OCI-LY1 (cell line): ENCODE measurements at regions not wholly inside any gene's neighbourhood (a gene's known extent, or its start where the extent isn't known, plus 50 kb on each side); places are given as distances from the start of the nearest gene placed in this dataset.

Source experiments
- CTCF ChIP-seq: fragments of 200-600 bp; sonication (generic), shearing (Covaris generic); IDR thresholded peaks from 2 replicates; pipeline ENCODE4 v1.5.1; 2017; ENCODE audit warnings: mild to moderate bottlenecking, antibody characterized with exemption, low read length, moderate library complexity, mixed read lengths
- EZH2 ChIP-seq: fragments of 200-600 bp; sonication (generic), shearing (Covaris generic); IDR thresholded peaks from 2 replicates; pipeline ENCODE4 v1.8.0; 2017; ENCODE audit warnings: borderline replicate concordance, mixed run types, mild to moderate bottlenecking, antibody characterized with exemption, low read length, moderate library complexity, mixed read lengths

- TF ChIP-seq CTCF: no peak
- TF ChIP-seq EZH2: no peak
Observed at GRCh38 chr14:86124328-86124727, 594.4 kb downstream of the FLRT2 start.
